Activated T-cell treated with anti-CD3 and anti-CD28 coated beads, Interleukin-2, amount 50 U/mL, for 1 hour (primary cell): ENCODE measurements at regions not wholly inside any gene's neighbourhood (a gene's known extent, or its start where the extent isn't known, plus 50 kb on each side); places are given as distances from the start of the nearest gene placed in this dataset.
"Not testable (repeated sequence)": the region's sequence is repeated elsewhere in the genome, so short reads cannot be mapped to it uniquely, and the experiment has no call there.

Experiments used
- DNase-seq: peaks from one replicate; pipeline ENCODE4 v3.0.0-alpha.2; 2020

- DNase-seq, result no peak
Measured at GRCh38 chr6:15922510-15923250, 206.2 kb upstream of the MYLIP start.

GRCh38 chr6:15921243-15921642 is 207.6 kb upstream of the MYLIP start:
- no peak for DNase-seq

GRCh38 chr6:15916581-15916980 is 212.3 kb upstream of the MYLIP start:
- DNase-seq, result no peak

- no peak for DNase-seq
Measured at GRCh38 chr6:15915508-15916178, 213.2 kb upstream of the MYLIP start.

- DNase-seq, result no peak
Measured at GRCh38 chr6:15914553-15914952, 214.3 kb upstream of the MYLIP start.

- no peak for DNase-seq
Measured at GRCh38 chr6:15913573-15913972, 215.3 kb upstream of the MYLIP start.

GRCh38 chr6:15912505-15913400 is 216.1 kb upstream of the MYLIP start:
- no peak for DNase-seq

- DNase-seq, result no peak
Measured at GRCh38 chr6:15911753-15912504, 217.0 kb upstream of the MYLIP start.

- DNase-seq, result no peak
Measured at GRCh38 chr6:15909290-15910070, 219.4 kb upstream of the MYLIP start.

GRCh38 chr6:15908871-15909270 is 220.0 kb upstream of the MYLIP start:
- DNase-seq, result no peak

- DNase-seq, result no peak
Measured at GRCh38 chr6:15907914-15908518, 220.9 kb upstream of the MYLIP start.

- not testable (repeated sequence) for DNase-seq
Measured at GRCh38 chr6:15907220-15907913, 221.5 kb upstream of the MYLIP start.

- no peak for DNase-seq
Measured at GRCh38 chr6:15906420-15907016, 222.4 kb upstream of the MYLIP start.

- DNase-seq, result no peak
Measured at GRCh38 chr6:15905488-15906419, 223.1 kb upstream of the MYLIP start.

- no peak for DNase-seq
Measured at GRCh38 chr6:15904651-15905376, 224.1 kb upstream of the MYLIP start.

- DNase-seq, result no peak
Measured at GRCh38 chr6:15901141-15902115, 227.5 kb upstream of the MYLIP start.

GRCh38 chr6:15898693-15899092 is 230.2 kb upstream of the MYLIP start:
- DNase-seq, result no peak
